ENCODE measurements at regions not wholly inside any gene's neighbourhood (a gene's known extent, or its start where the extent isn't known, plus 50 kb on each side); places are given as distances from the start of the nearest gene placed in this dataset.
"Not testable (repeated sequence)": the region's sequence is repeated elsewhere in the genome, so short reads cannot be mapped to it uniquely, and the experiment has no call there.

- no peak for DNase-seq (ENCODE audit: low read depth)
- no peak overlapping the region for H3K4me3 ChIP-seq (ENCODE audit: low read depth, low read length)
- TF ChIP-seq CTCF (conservative IDR thresholded peaks at IDR 0.05; ENCODE audit: low read depth, low read length): no peak
Observed at GRCh38 chrX:18102006-18102405, 118.7 kb downstream of the BEND2 start.

GRCh38 chrX:18101087-18101486 lies 119.6 kb downstream of the BEND2 start:
- H3K4me3 ChIP-seq (ENCODE audit: low read depth, low read length): no peak overlapping the region
- no peak for TF ChIP-seq CTCF (conservative IDR thresholded peaks at IDR 0.05; ENCODE audit: low read depth, low read length)
- DNase-seq (ENCODE audit: low read depth): no peak

DNA sequence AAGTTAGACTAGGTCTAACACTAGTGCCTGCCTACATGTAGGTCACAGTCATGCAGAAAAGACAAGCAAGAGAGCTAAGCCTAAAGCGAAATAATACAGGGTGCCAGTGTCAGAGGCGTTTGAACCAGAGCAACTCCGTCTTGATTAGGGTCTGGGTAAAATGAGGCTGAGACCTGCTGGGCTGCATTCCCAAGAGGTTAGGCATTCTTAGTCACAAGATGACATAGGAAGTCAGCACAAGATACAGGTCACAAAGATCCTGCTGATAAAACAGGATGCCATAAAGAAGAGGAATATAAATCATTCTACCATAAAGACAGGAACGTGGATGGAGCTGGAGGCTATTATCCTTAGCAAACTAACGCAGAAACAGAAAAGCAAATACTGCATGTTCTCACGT lies 120.9 kb downstream of the BEND2 start:
- H3K4me3 ChIP-seq (ENCODE audit: low read depth, low read length): no peak overlapping the region
- no peak for TF ChIP-seq CTCF (conservative IDR thresholded peaks at IDR 0.05; ENCODE audit: low read depth, low read length)
- no peak for DNase-seq (ENCODE audit: low read depth)

DNA sequence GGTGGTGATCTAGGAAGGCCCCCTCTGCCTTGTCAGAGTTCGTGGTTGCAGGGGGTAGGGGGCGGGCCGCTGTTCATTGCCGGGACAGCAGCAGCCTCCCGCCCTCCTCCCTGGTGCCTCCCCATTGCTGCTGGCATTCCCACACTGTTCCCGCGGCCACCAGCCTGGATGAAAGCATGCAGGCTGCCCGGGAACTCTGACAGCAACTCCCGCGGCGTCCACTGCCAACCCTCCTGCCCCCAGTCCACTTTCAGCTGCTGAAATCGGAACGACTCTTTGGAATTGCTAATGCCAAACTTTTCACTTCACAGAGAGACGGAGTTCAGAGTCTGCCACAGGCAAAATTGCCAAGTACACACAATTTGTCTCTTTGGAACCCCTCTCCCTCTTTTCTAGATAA lies 121.9 kb downstream of the BEND2 start:
- no peak overlapping the region for H3K4me3 ChIP-seq (ENCODE audit: low read depth, low read length)
- TF ChIP-seq CTCF (conservative IDR thresholded peaks at IDR 0.05; ENCODE audit: low read depth, low read length): no peak
- no peak for DNase-seq (ENCODE audit: low read depth)

- no peak for DNase-seq (ENCODE audit: low read depth)
- H3K4me3 ChIP-seq (ENCODE audit: low read depth, low read length): no peak overlapping the region
- TF ChIP-seq CTCF (conservative IDR thresholded peaks at IDR 0.05; ENCODE audit: low read depth, low read length): no peak
Observed at GRCh38 chrX:18076434-18076833, 144.3 kb downstream of the BEND2 start.

- no peak overlapping the region for H3K4me3 ChIP-seq (ENCODE audit: low read depth, low read length)
- no peak for TF ChIP-seq CTCF (conservative IDR thresholded peaks at IDR 0.05; ENCODE audit: low read depth, low read length)
- DNase-seq (ENCODE audit: low read depth): no peak
Observed at GRCh38 chrX:18075603-18076002, 145.1 kb downstream of the BEND2 start.

- not testable (repeated sequence) for H3K4me3 ChIP-seq (ENCODE audit: low read depth, low read length); DNase-seq (ENCODE audit: low read depth)
Observed at GRCh38 chrX:18068045-18068444, 152.6 kb downstream of the BEND2 start.

GRCh38 chrX:18065956-18066355 lies 154.7 kb downstream of the BEND2 start:
- no peak overlapping the region for H3K4me3 ChIP-seq (ENCODE audit: low read depth, low read length)
- DNase-seq (ENCODE audit: low read depth): no peak
- no peak for TF ChIP-seq CTCF (conservative IDR thresholded peaks at IDR 0.05; ENCODE audit: low read depth, low read length)

Data from choroid plexus epithelial cell (primary cell).